WTC11 (cell line): ENCODE measurements at regions not wholly inside any gene's neighbourhood (a gene's known extent, or its start where the extent isn't known, plus 50 kb on each side); places are given as distances from the start of the nearest gene placed in this dataset.

Source experiments
- ATAC-seq: fragments of 200-7000 bp; cut with Tn5 transposase; 2 replicates; pipeline ENCODE4 v1.10.0; 2021; ENCODE audit warnings: mild to moderate bottlenecking, moderate library complexity
- CTCF ChIA-PET: fragments of 300-600 bp; sonication (Branson Sonifier 250); formaldehyde crosslinking; loops from one replicate; lab custom pipeline; 2021; ENCODE audit warnings: antibody characterized with exemption; lab: Charles Lee
- POLR2A ChIA-PET: fragments of 350-600 bp; sonication (Branson Sonifier 250); formaldehyde crosslinking; loops from one replicate; lab custom pipeline; 2021; ENCODE audit warnings: antibody characterized with exemption; lab: Charles Lee
- DNase-seq: peaks from one replicate; pipeline ENCODE4 v3.0.0; 2021; ENCODE audit warnings: low spot score
- H3K27ac Mint-ChIP-seq: 2 replicates; pipeline ENCODE4 v1.8.0; 2021; ENCODE audit warnings: mixed read lengths
- H3K27me3 Mint-ChIP-seq: 2 replicates; pipeline ENCODE4 v1.8.0; 2021; ENCODE audit warnings: low read depth, mild to moderate bottlenecking, moderate library complexity, mixed read lengths
- H3K36me3 Mint-ChIP-seq: 2 replicates; pipeline ENCODE4 v1.8.0; 2021; ENCODE audit warnings: mixed read lengths
- H3K4me1 Mint-ChIP-seq: 2 replicates; pipeline ENCODE4 v1.8.0; 2022; ENCODE audit warnings: mixed read lengths
- H3K4me3 Mint-ChIP-seq: 2 replicates; pipeline ENCODE4 v1.8.0; 2021; ENCODE audit warnings: mild to moderate bottlenecking, moderate library complexity, mixed read lengths
- H3K9me3 Mint-ChIP-seq: 2 replicates; pipeline ENCODE4 v1.8.0; 2021; ENCODE audit warnings: mixed read lengths
- FOXP1 ChIP-seq: sonication (generic); formaldehyde crosslinking; IDR thresholded peaks from 2 replicates; pipeline ENCODE4 v1.8.0; 2022; ENCODE audit warnings: missing genetic modification reagents, mild to moderate bottlenecking, moderate library complexity, borderline replicate concordance
- FOXP4 ChIP-seq: sonication (generic); formaldehyde crosslinking; IDR thresholded peaks from 2 replicates; pipeline ENCODE4 v1.8.0; 2022; ENCODE audit warnings: mild to moderate bottlenecking, missing genetic modification reagents
- GABPB1 ChIP-seq: sonication (generic); formaldehyde crosslinking; IDR thresholded peaks from 2 replicates; pipeline ENCODE4 v1.8.1; 2023; ENCODE audit warnings: mild to moderate bottlenecking, missing genetic modification reagents
- GRHL2 ChIP-seq: fragments of 250-450 bp; sonication (Bioruptor Pico); IDR thresholded peaks from 2 replicates; pipeline ENCODE4 v1.8.0; 2022; ENCODE audit warnings: mild to moderate bottlenecking, moderate library complexity; ENCODE audit not compliant: insufficient replicate concordance, severe bottlenecking
- HMGXB4 ChIP-seq: sonication (generic); formaldehyde crosslinking; IDR thresholded peaks from 2 replicates; pipeline ENCODE4 v1.8.1; 2023; ENCODE audit warnings: mild to moderate bottlenecking, moderate library complexity, missing genetic modification reagents
- IRF1 ChIP-seq: sonication (generic); formaldehyde crosslinking; IDR thresholded peaks from 2 replicates; pipeline ENCODE4 v1.8.0; 2023; ENCODE audit warnings: missing genetic modification reagents
- MAX ChIP-seq: sonication (generic); formaldehyde crosslinking; IDR thresholded peaks from 2 replicates; pipeline ENCODE4 v1.8.0; 2022; ENCODE audit warnings: mild to moderate bottlenecking, missing genetic modification reagents
- MXD4 ChIP-seq: fragments of 250-450 bp; sonication (Bioruptor Pico); IDR thresholded peaks from 2 replicates; pipeline ENCODE4 v1.8.0; 2021; ENCODE audit warnings: mild to moderate bottlenecking, moderate library complexity, borderline replicate concordance
- NR3C1 ChIP-seq: sonication (generic); formaldehyde crosslinking; conservative IDR thresholded peaks from 2 replicates; pipeline ENCODE4 v1.8.1; 2023; ENCODE audit warnings: low read depth, mild to moderate bottlenecking, missing genetic modification reagents
- USF1 ChIP-seq: sonication (generic); formaldehyde crosslinking; IDR thresholded peaks from 2 replicates; pipeline ENCODE4 v1.8.0; 2022; ENCODE audit warnings: mild to moderate bottlenecking, missing genetic modification reagents
- ZMAT4 ChIP-seq: fragments of 250-450 bp; sonication (Bioruptor Pico); IDR thresholded peaks from 2 replicates; pipeline ENCODE4 v1.9.0; 2021; ENCODE audit warnings: mild to moderate bottlenecking
- ZNF263 ChIP-seq: sonication (generic); formaldehyde crosslinking; IDR thresholded peaks from 2 replicates; pipeline ENCODE4 v1.8.1; 2022; ENCODE audit warnings: low read depth, mild to moderate bottlenecking, moderate library complexity, missing genetic modification reagents
- ZNF512 ChIP-seq: sonication (generic); formaldehyde crosslinking; IDR thresholded peaks from 2 replicates; pipeline ENCODE4 v1.8.1; 2022; ENCODE audit warnings: missing genetic modification reagents, borderline replicate concordance
- ZNF532 ChIP-seq: fragments of 250-450 bp; sonication (Bioruptor Pico); IDR thresholded peaks from 2 replicates; pipeline ENCODE4 v1.9.0; 2021; ENCODE audit warnings: mild to moderate bottlenecking, borderline replicate concordance

- H3K4me1 Mint-ChIP-seq = no peaks in the 10 kb centered on the region
- TF ChIP-seq HMGXB4 = no peak
- no peak for TF ChIP-seq FOXP1 (CRISPR knock-in tag)
- no peak for TF ChIP-seq GRHL2 (CRISPR knock-in tag)
- TF ChIP-seq ZMAT4 (CRISPR knock-in tag) = no peak
- no peak for TF ChIP-seq ZNF512
- TF ChIP-seq ZNF263 (CRISPR knock-in tag) = no peak
- TF ChIP-seq FOXP4 = no peak
- TF ChIP-seq MAX = no peak
- no peak for TF ChIP-seq USF1 (CRISPR knock-in tag)
- TF ChIP-seq MXD4 (CRISPR knock-in tag) = no peak
- no peak for TF ChIP-seq ZNF532
- TF ChIP-seq, all 79 proteins: peak for 0
- ChIA-PET CTCF (interaction anchor here (1.1 kb wide), 1 partner anchor 96 kb away, joined by 3 read pairs; no protein-coding TSS in a partner anchor), POLR2A (no interaction called here)
- no peak overlapping the region for H3K27ac Mint-ChIP-seq
- DNase-seq (no peak), ATAC-seq (no peak)
- H3K4me3 Mint-ChIP-seq = no peak overlapping the region
- no peaks in the 10 kb centered on the region for H3K36me3 Mint-ChIP-seq
- H3K27me3 Mint-ChIP-seq = no peaks in the 10 kb centered on the region
- peaks cover 10% of the 10 kb centered on the region for H3K9me3 Mint-ChIP-seq
Observed at GRCh38 chr14:62030387-62030786, 268.2 kb downstream of the SNAPC1 start.

GRCh38 chr14:62031504-62031903 is 269.3 kb downstream of the SNAPC1 start:
- TF ChIP-seq GABPB1 (CRISPR knock-in tag) (no peak), NR3C1 (CRISPR knock-in tag) (no peak), IRF1 (CRISPR knock-in tag) (no peak)
- TF ChIP-seq, all 79 proteins: peak for 0
- ATAC-seq (no peak), DNase-seq (no peak)
- H3K4me3 Mint-ChIP-seq = no peak overlapping the region
- H3K27ac Mint-ChIP-seq = no peak overlapping the region
- H3K4me1 Mint-ChIP-seq = no peaks in the 10 kb centered on the region
- ChIA-PET POLR2A (no interaction called here), CTCF (no interaction called here)
- H3K9me3 Mint-ChIP-seq = peaks cover 10% of the 10 kb centered on the region
- no peaks in the 10 kb centered on the region for H3K27me3 Mint-ChIP-seq
- H3K36me3 Mint-ChIP-seq = no peaks in the 10 kb centered on the region
